ENCODE measurements at regions not wholly inside any gene's neighbourhood (a gene's known extent, or its start where the extent isn't known, plus 50 kb on each side); places are given as distances from the start of the nearest gene placed in this dataset.

DNA sequence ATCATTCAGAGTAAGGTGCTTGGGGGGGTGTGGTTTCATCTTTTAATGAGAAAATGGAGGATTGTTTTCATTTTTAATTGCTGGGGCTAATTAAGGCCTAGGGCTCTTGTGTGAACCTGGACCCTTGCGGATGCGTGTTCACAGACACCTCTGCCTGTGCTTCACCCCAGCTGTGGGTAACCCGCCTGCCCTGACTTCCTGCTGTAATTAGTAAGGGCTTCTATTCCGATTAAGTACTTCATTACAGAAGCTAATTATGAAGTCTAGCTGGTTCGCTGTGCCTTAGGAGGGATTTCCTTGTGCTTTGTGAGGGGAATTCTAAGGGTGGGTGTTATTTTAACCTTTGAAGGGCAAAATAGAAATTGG lies 215.3 kb downstream of the PMP22 start:
- H3K4me1 ChIP-seq (ENCODE audit: control extremely low read depth in 1 of 4, control insufficient read depth in 4 of 4, insufficient read depth in 4 of 4, low read length in 3 of 4) = no peaks in the 10 kb centered on the region
- DNase-seq = no peak
- ChIA-PET CTCF (no interaction called here), POLR2A (no interaction called here)
- no peak overlapping the region for H3K27ac ChIP-seq (ENCODE audit: insufficient read depth in 1 of 2, low read depth in 1 of 2, low read length in 2 of 2, poor library complexity in 1 of 2, severe bottlenecking in 2 of 2)
- WGBS (ENCODE audit: insufficient coverage) = 87% methylated on average over 4 of the region's 5 CpGs
- no peaks in the 10 kb centered on the region for H3K36me3 ChIP-seq (ENCODE audit: control insufficient read depth in 4 of 4, insufficient read depth in 4 of 4, low read length in 3 of 4)
- H3K4me3 ChIP-seq (ENCODE audit: control insufficient read depth in 1 of 7, extremely low read depth in 1 of 7, insufficient read depth in 4 of 7, low read depth in 2 of 7, low read length in 6 of 7) = no peak overlapping the region
- H3K9me3 ChIP-seq (ENCODE audit: control extremely low read depth in 1 of 5, control insufficient read depth in 4 of 5, insufficient read depth in 2 of 5, low read depth in 1 of 5, low read length in 4 of 5) = no peaks in the 10 kb centered on the region
- H3K27me3 ChIP-seq (replicated peaks in 2 of 5; ENCODE audit: control insufficient read depth in 4 of 5, insufficient read depth in 5 of 5, low read length in 4 of 5) = peaks cover 0 to 2% (median 0%) of the 10 kb centered on the region in 5 experiments

DNA sequence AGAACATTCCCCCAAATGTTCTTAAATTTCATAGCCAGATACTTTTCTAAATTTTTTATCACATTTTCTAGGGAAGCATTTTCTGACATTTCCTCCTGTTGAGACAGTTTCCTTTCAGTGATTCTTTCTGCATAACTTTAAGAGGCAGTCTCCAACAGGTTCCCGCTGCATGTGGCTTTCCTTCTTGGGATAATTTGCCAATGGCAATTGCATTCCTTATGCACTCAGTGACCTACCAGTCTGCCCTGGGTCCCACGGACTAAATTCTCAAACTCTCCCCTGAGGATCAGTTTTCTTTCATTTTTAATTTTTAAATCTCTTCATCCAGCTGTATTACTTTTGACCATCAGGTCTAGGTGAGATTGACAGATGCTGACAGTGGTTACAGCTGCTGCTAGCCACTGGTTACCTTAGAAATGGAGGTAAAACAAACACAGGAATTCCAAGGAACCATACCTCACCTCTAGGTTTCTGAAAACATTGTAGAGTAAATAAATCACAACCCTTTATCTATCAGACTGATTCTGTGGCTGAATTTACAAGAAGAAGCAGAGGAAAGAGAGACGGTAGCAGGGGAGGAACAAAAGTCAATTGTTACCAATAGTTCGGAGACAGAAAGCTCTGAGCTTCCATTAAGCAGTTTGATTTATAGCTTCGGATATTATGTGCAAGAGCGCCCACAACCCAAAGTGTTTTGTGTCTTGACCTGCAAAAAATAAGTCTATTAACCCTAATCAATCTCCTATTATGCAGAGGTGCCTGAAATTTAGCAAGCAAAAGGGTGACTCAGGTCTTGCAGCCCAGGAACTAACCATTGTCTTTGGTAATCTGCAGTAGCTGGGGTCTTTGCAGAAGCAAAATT lies 216.0 kb downstream of the PMP22 start:
- H3K27me3 ChIP-seq (replicated peaks in 2 of 5; ENCODE audit: control insufficient read depth in 4 of 5, insufficient read depth in 5 of 5, low read length in 4 of 5) = peaks cover 0 to 2% (median 0%) of the 10 kb centered on the region in 5 experiments
- H3K9me3 ChIP-seq (ENCODE audit: control extremely low read depth in 1 of 5, control insufficient read depth in 4 of 5, insufficient read depth in 2 of 5, low read depth in 1 of 5, low read length in 4 of 5) = no peaks in the 10 kb centered on the region
- H3K36me3 ChIP-seq (ENCODE audit: control insufficient read depth in 4 of 4, insufficient read depth in 4 of 4, low read length in 3 of 4) = no peaks in the 10 kb centered on the region
- H3K4me3 ChIP-seq (ENCODE audit: control insufficient read depth in 1 of 7, extremely low read depth in 1 of 7, insufficient read depth in 4 of 7, low read depth in 2 of 7, low read length in 6 of 7) = no peak overlapping the region
- no peak for DNase-seq
- H3K27ac ChIP-seq (ENCODE audit: insufficient read depth in 1 of 2, low read depth in 1 of 2, low read length in 2 of 2, poor library complexity in 1 of 2, severe bottlenecking in 2 of 2) = no peak overlapping the region
- ChIA-PET CTCF (no interaction called here), POLR2A (no interaction called here)
- H3K4me1 ChIP-seq (ENCODE audit: control extremely low read depth in 1 of 4, control insufficient read depth in 4 of 4, insufficient read depth in 4 of 4, low read length in 3 of 4) = no peaks in the 10 kb centered on the region
- WGBS (ENCODE audit: insufficient coverage) = 63% methylated on average over 5 of the region's 6 CpGs

DNA sequence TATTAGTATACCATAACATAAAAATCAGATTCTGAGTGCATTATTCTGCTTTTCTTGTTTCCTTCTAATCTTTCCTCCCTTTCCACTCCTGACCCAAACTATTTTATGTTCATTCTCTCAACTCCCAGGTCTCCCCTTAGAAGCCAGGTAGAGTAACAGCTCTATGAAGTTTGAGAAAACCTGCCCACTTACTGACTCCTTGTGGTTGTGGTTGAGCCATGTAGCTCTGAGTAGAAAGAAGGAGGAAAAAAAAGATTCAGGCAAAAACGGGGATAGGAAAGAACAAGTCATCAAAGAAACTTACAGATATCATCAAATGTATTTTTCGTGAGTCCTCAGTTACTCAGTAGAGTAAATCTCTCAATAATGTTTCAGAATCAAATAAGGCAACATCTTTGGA lies 216.7 kb downstream of the PMP22 start:
- ChIA-PET CTCF (no interaction called here), POLR2A (no interaction called here)
- H3K4me1 ChIP-seq (ENCODE audit: control extremely low read depth in 1 of 4, control insufficient read depth in 4 of 4, insufficient read depth in 4 of 4, low read length in 3 of 4) = no peaks in the 10 kb centered on the region
- DNase-seq = no peak
- peaks cover 0 to 2% (median 0%) of the 10 kb centered on the region in 5 experiments for H3K27me3 ChIP-seq (replicated peaks in 2 of 5; ENCODE audit: control insufficient read depth in 4 of 5, insufficient read depth in 5 of 5, low read length in 4 of 5)
- no peak overlapping the region for H3K27ac ChIP-seq (ENCODE audit: insufficient read depth in 1 of 2, low read depth in 1 of 2, low read length in 2 of 2, poor library complexity in 1 of 2, severe bottlenecking in 2 of 2)
- no peaks in the 10 kb centered on the region for H3K9me3 ChIP-seq (ENCODE audit: control extremely low read depth in 1 of 5, control insufficient read depth in 4 of 5, insufficient read depth in 2 of 5, low read depth in 1 of 5, low read length in 4 of 5)
- H3K4me3 ChIP-seq (ENCODE audit: control insufficient read depth in 1 of 7, extremely low read depth in 1 of 7, insufficient read depth in 4 of 7, low read depth in 2 of 7, low read length in 6 of 7) = no peak overlapping the region
- no peaks in the 10 kb centered on the region for H3K36me3 ChIP-seq (ENCODE audit: control insufficient read depth in 4 of 4, insufficient read depth in 4 of 4, low read length in 3 of 4)
- WGBS (ENCODE audit: insufficient coverage) = no CpG with 5 or more reads among the region's 2 CpGs

DNA sequence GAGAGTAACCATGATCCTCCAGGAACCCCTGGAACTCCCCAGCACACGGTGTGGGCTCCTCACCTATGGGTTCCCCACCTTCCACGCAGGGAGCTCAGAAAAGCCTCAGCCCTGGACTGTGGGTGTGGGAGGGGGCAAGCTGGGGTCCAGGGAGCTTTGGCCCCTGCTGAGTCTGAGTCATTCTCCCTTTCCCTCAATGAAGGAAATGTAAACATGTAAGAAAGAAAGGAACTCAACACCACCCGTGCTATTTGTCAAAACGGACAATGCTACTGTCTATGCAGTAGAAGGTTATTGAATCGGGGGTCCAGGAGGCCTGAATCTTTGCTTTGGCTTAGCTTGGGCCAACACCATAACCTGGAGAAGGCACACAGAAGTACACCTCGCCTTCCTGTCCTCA lies 222.8 kb downstream of the PMP22 start:
- H3K27me3 ChIP-seq (replicated peaks in 2 of 5; ENCODE audit: control insufficient read depth in 4 of 5, insufficient read depth in 5 of 5, low read length in 4 of 5) = peaks cover 0 to 2% (median 0%) of the 10 kb centered on the region in 5 experiments
- no peak overlapping the region for H3K27ac ChIP-seq (ENCODE audit: insufficient read depth in 1 of 2, low read depth in 1 of 2, low read length in 2 of 2, poor library complexity in 1 of 2, severe bottlenecking in 2 of 2)
- ChIA-PET CTCF (no interaction called here), POLR2A (no interaction called here)
- DNase-seq = no peak
- H3K9me3 ChIP-seq (ENCODE audit: control extremely low read depth in 1 of 5, control insufficient read depth in 4 of 5, insufficient read depth in 2 of 5, low read depth in 1 of 5, low read length in 4 of 5) = no peaks in the 10 kb centered on the region
- H3K4me3 ChIP-seq (ENCODE audit: control insufficient read depth in 1 of 7, extremely low read depth in 1 of 7, insufficient read depth in 4 of 7, low read depth in 2 of 7, low read length in 6 of 7) = no peak overlapping the region
- no peaks in the 10 kb centered on the region for H3K36me3 ChIP-seq (ENCODE audit: control insufficient read depth in 4 of 4, insufficient read depth in 4 of 4, low read length in 3 of 4)
- no peaks in the 10 kb centered on the region for H3K4me1 ChIP-seq (ENCODE audit: control extremely low read depth in 1 of 4, control insufficient read depth in 4 of 4, insufficient read depth in 4 of 4, low read length in 3 of 4)
- WGBS (ENCODE audit: insufficient coverage) = 89% methylated on average over 4 of the region's 6 CpGs

DNA sequence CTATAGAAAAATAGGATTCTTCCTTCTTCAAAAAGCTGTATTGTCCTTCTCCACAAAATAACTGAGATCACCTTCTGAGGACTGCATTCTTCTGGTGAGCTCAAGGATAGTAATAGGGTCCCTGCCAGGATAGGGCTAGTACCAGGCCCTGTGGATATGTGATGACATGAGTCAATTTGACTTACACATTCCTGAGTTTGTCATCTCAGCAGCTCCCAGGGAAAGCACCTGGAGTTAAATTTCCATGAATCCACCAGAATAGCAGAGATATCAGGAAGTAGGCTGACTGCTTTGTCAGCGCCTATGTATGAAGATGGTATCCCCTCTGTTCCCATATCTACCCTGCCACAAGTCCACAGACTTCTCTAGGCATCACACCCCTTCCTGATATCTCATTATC lies 225.8 kb downstream of the PMP22 start:
- Histone ChIP-seq H3K9me3 (ENCODE audit: control extremely low read depth in 1 of 5, control insufficient read depth in 4 of 5, insufficient read depth in 2 of 5, low read depth in 1 of 5, low read length in 4 of 5) (no peaks in the 10 kb centered on the region), H3K4me3 (ENCODE audit: control insufficient read depth in 1 of 7, extremely low read depth in 1 of 7, insufficient read depth in 4 of 7, low read depth in 2 of 7, low read length in 6 of 7) (no peak overlapping the region), H3K4me1 (ENCODE audit: control extremely low read depth in 1 of 4, control insufficient read depth in 4 of 4, insufficient read depth in 4 of 4, low read length in 3 of 4) (no peaks in the 10 kb centered on the region), H3K27ac (ENCODE audit: insufficient read depth in 1 of 2, low read depth in 1 of 2, low read length in 2 of 2, poor library complexity in 1 of 2, severe bottlenecking in 2 of 2) (no peak overlapping the region), H3K36me3 (ENCODE audit: control insufficient read depth in 4 of 4, insufficient read depth in 4 of 4, low read length in 3 of 4) (no peaks in the 10 kb centered on the region), H3K27me3 (replicated peaks in 2 of 5; ENCODE audit: control insufficient read depth in 4 of 5, insufficient read depth in 5 of 5, low read length in 4 of 5) (peaks cover 0 to 2% (median 0%) of the 10 kb centered on the region in 5 experiments)
- ChIA-PET POLR2A (no interaction called here), CTCF (no interaction called here)
- no peak for DNase-seq
- no CpG with 5 or more reads among the region's 1 CpG for whole genome bisulfite sequencing (ENCODE audit: insufficient coverage)

DNA sequence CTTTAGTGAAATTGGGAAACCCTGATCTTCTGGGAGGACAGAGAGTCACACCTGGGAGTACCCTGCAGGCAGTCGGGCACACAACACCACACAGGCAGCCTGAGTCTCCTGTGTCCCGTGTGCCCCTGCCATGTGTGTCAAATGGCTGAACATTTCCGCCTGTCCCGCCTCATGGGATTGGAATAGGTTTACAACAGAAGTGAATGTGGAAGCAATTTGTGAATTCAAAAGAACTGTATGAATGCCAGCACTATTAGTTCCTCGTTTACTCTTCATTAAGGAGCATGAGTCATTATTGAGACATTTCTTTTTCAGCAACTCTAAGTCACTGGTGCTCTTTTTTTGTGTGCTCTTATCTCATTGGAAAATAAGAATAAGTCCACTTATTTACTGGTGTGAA lies 226.5 kb downstream of the PMP22 start:
- peaks cover 0 to 2% (median 0%) of the 10 kb centered on the region in 5 experiments for H3K27me3 ChIP-seq (replicated peaks in 2 of 5; ENCODE audit: control insufficient read depth in 4 of 5, insufficient read depth in 5 of 5, low read length in 4 of 5)
- no peaks in the 10 kb centered on the region for H3K36me3 ChIP-seq (ENCODE audit: control insufficient read depth in 4 of 4, insufficient read depth in 4 of 4, low read length in 3 of 4)
- DNase-seq = no peak
- 96% methylated on average over 3 of the region's 5 CpGs for WGBS (ENCODE audit: insufficient coverage)
- no peak overlapping the region for H3K27ac ChIP-seq (ENCODE audit: insufficient read depth in 1 of 2, low read depth in 1 of 2, low read length in 2 of 2, poor library complexity in 1 of 2, severe bottlenecking in 2 of 2)
- POLR2A ChIA-PET = no interaction called here
- no peaks in the 10 kb centered on the region for H3K9me3 ChIP-seq (ENCODE audit: control extremely low read depth in 1 of 5, control insufficient read depth in 4 of 5, insufficient read depth in 2 of 5, low read depth in 1 of 5, low read length in 4 of 5)
- CTCF ChIA-PET = no interaction called here
- H3K4me3 ChIP-seq (ENCODE audit: control insufficient read depth in 1 of 7, extremely low read depth in 1 of 7, insufficient read depth in 4 of 7, low read depth in 2 of 7, low read length in 6 of 7) = no peak overlapping the region
- H3K4me1 ChIP-seq (ENCODE audit: control extremely low read depth in 1 of 4, control insufficient read depth in 4 of 4, insufficient read depth in 4 of 4, low read length in 3 of 4) = no peaks in the 10 kb centered on the region

DNA sequence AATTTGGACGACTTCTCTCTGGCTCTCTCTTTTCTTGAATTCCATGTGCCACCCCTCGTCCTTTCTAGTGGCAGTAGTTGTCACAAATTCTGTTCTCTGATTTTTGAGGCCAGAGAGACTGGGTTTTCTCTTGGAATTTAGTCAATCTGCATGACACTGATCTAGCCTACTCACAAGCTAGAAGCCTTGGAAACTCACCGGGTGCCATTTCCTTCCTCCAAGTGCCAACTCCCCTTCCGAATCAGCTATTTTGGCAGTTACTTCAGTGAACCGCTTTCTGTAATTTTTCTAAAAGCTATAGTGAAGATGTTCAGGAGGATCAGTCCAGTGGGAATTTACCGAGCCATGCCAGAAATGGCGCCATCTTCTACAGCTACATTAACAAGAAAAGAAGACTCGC lies 228.9 kb downstream of the PMP22 start:
- Histone ChIP-seq H3K27ac (ENCODE audit: insufficient read depth in 1 of 2, low read depth in 1 of 2, low read length in 2 of 2, poor library complexity in 1 of 2, severe bottlenecking in 2 of 2) (no peak overlapping the region), H3K27me3 (replicated peaks in 2 of 5; ENCODE audit: control insufficient read depth in 4 of 5, insufficient read depth in 5 of 5, low read length in 4 of 5) (peaks cover 0 to 5% (median 0%) of the 10 kb centered on the region in 5 experiments), H3K4me3 (ENCODE audit: control insufficient read depth in 1 of 7, extremely low read depth in 1 of 7, insufficient read depth in 4 of 7, low read depth in 2 of 7, low read length in 6 of 7) (no peak overlapping the region), H3K36me3 (ENCODE audit: control insufficient read depth in 4 of 4, insufficient read depth in 4 of 4, low read length in 3 of 4) (no peaks in the 10 kb centered on the region), H3K4me1 (ENCODE audit: control extremely low read depth in 1 of 4, control insufficient read depth in 4 of 4, insufficient read depth in 4 of 4, low read length in 3 of 4) (no peaks in the 10 kb centered on the region), H3K9me3 (ENCODE audit: control extremely low read depth in 1 of 5, control insufficient read depth in 4 of 5, insufficient read depth in 2 of 5, low read depth in 1 of 5, low read length in 4 of 5) (no peaks in the 10 kb centered on the region)
- ChIA-PET POLR2A (no interaction called here), CTCF (no interaction called here)
- 65% methylated on average over 4 of the region's 8 CpGs for WGBS (ENCODE audit: insufficient coverage)
- DNase-seq = no peak
